ENCODE measurements at regions not wholly inside any gene's neighbourhood (a gene's known extent, or its start where the extent isn't known, plus 50 kb on each side); places are given as distances from the start of the nearest gene placed in this dataset.

- TF ChIP-seq CTCF (IDR thresholded peaks at IDR 0.05 in 4 of 5, conservative IDR thresholded peaks at IDR 0.05 in 1 of 5): no peak
- no peak for TF ChIP-seq POLR2A (IDR thresholded peaks at IDR 0.05)
These were observed 337.5 kb upstream of the MSX2 start for GRCh38 chr5:174386846-174387245.

All from gastrocnemius medialis (tissue), 4 donors.